SK-N-SH (cell line): ENCODE measurements at regions not wholly inside any gene's neighbourhood (a gene's known extent, or its start where the extent isn't known, plus 50 kb on each side); places are given as distances from the start of the nearest gene placed in this dataset.

Experiments used
- CTCF ChIP-seq: fragments of 200-600 bp; sonication (generic); IDR thresholded peaks from 2 replicates; pipeline ENCODE4 v1.6.1; 2017; ENCODE audit warnings: antibody characterized with exemption, mild to moderate bottlenecking, moderate library complexity
- ELF1 ChIP-seq: IDR thresholded peaks from 2 replicates; pipeline ENCODE4 v1.4.0; 2012
- EP300 ChIP-seq, 2 experiments: IDR thresholded peaks; 2 replicates each; pipeline versions ENCODE4 v1.4.0 to v1.6.1; 2012; ENCODE audit warnings: borderline replicate concordance in 1 of 2, low read depth in 1 of 2, low read length in 1 of 2
- EZH2phosphoT487 ChIP-seq: fragments of 200-600 bp; sonication (generic); IDR thresholded peaks from 2 replicates; pipeline ENCODE4 v1.6.1; 2017; ENCODE audit warnings: low read depth, mixed run types, mild to moderate bottlenecking, antibody characterized with exemption, moderate library complexity, borderline replicate concordance
- GABPA ChIP-seq: IDR thresholded peaks from 2 replicates; pipeline ENCODE4 v1.4.0; 2012; ENCODE audit warnings: low read depth, mild to moderate bottlenecking
- MXI1 ChIP-seq: IDR thresholded peaks from 2 replicates; pipeline ENCODE4 v1.6.1; 2012; ENCODE audit warnings: mild to moderate bottlenecking, low read depth, low read length, improper control_type of control experiment
- REST ChIP-seq: IDR thresholded peaks from 2 replicates; pipeline ENCODE4 v1.6.1; 2012; ENCODE audit warnings: mild to moderate bottlenecking, low read depth, low read length, moderate library complexity
- SMC3 ChIP-seq: IDR thresholded peaks from 2 replicates; pipeline ENCODE4 v1.6.1; 2012; ENCODE audit warnings: low read depth, low read length, improper control_type of control experiment
- TAF1 ChIP-seq: IDR thresholded peaks from 2 replicates; pipeline ENCODE4 v1.6.1; 2012; ENCODE audit warnings: low read depth, mild to moderate bottlenecking, low read length, moderate library complexity, borderline replicate concordance
- TCF12 ChIP-seq: IDR thresholded peaks from 2 replicates; pipeline ENCODE4 v1.4.0; 2012
- TEAD4 ChIP-seq: IDR thresholded peaks from 2 replicates; pipeline ENCODE4 v1.4.0; 2012; ENCODE audit warnings: mild to moderate bottlenecking, borderline replicate concordance; ENCODE audit not compliant: insufficient read depth
- USF2 ChIP-seq: fragments of 150-350 bp; IDR thresholded peaks from 2 replicates; pipeline ENCODE4 v1.6.1; 2017; ENCODE audit warnings: antibody characterized with exemption, low read length, low read depth, borderline replicate concordance
- TF ChIP-seq, protein P1 (sequence below): IDR thresholded peaks from 2 replicates; pipeline ENCODE4 v1.4.0; 2012; ENCODE audit warnings: low read depth, borderline replicate concordance
- TF ChIP-seq, protein P2 (sequence below): IDR thresholded peaks from 2 replicates; pipeline ENCODE4; 2012

- TF ChIP-seq TAF1 (no peak), EP300 (IDR thresholded peaks at IDR 0.05; ENCODE audit: borderline replicate concordance in 1 of 2, low read depth in 1 of 2, low read length in 1 of 2) (no peak), SMC3 (no peak), ELF1 (no peak), CTCF (no peak), EZH2phosphoT487 (no peak), GABPA (no peak), TEAD4 (no peak), TCF12 (no peak), REST (no peak), USF2 (no peak), MXI1 (no peak)
- TF ChIP-seq, protein P1, sequence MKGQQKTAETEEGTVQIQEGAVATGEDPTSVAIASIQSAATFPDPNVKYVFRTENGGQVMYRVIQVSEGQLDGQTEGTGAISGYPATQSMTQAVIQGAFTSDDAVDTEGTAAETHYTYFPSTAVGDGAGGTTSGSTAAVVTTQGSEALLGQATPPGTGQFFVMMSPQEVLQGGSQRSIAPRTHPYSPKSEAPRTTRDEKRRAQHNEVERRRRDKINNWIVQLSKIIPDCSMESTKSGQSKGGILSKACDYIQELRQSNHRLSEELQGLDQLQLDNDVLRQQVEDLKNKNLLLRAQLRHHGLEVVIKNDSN = no peak
- TF ChIP-seq, protein P2, sequence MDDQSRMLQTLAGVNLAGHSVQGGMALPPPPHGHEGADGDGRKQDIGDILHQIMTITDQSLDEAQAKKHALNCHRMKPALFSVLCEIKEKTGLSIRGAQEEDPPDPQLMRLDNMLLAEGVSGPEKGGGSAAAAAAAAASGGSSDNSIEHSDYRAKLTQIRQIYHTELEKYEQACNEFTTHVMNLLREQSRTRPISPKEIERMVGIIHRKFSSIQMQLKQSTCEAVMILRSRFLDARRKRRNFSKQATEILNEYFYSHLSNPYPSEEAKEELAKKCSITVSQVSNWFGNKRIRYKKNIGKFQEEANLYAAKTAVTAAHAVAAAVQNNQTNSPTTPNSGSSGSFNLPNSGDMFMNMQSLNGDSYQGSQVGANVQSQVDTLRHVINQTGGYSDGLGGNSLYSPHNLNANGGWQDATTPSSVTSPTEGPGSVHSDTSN = no peak
These were observed 116.8 kb downstream of the DNAJB9 start for GRCh38 chr7:108686494-108686893.
